ENCODE measurements at regions not wholly inside any gene's neighbourhood (a gene's known extent, or its start where the extent isn't known, plus 50 kb on each side); places are given as distances from the start of the nearest gene placed in this dataset.

- TF ChIP-seq, protein P1, sequence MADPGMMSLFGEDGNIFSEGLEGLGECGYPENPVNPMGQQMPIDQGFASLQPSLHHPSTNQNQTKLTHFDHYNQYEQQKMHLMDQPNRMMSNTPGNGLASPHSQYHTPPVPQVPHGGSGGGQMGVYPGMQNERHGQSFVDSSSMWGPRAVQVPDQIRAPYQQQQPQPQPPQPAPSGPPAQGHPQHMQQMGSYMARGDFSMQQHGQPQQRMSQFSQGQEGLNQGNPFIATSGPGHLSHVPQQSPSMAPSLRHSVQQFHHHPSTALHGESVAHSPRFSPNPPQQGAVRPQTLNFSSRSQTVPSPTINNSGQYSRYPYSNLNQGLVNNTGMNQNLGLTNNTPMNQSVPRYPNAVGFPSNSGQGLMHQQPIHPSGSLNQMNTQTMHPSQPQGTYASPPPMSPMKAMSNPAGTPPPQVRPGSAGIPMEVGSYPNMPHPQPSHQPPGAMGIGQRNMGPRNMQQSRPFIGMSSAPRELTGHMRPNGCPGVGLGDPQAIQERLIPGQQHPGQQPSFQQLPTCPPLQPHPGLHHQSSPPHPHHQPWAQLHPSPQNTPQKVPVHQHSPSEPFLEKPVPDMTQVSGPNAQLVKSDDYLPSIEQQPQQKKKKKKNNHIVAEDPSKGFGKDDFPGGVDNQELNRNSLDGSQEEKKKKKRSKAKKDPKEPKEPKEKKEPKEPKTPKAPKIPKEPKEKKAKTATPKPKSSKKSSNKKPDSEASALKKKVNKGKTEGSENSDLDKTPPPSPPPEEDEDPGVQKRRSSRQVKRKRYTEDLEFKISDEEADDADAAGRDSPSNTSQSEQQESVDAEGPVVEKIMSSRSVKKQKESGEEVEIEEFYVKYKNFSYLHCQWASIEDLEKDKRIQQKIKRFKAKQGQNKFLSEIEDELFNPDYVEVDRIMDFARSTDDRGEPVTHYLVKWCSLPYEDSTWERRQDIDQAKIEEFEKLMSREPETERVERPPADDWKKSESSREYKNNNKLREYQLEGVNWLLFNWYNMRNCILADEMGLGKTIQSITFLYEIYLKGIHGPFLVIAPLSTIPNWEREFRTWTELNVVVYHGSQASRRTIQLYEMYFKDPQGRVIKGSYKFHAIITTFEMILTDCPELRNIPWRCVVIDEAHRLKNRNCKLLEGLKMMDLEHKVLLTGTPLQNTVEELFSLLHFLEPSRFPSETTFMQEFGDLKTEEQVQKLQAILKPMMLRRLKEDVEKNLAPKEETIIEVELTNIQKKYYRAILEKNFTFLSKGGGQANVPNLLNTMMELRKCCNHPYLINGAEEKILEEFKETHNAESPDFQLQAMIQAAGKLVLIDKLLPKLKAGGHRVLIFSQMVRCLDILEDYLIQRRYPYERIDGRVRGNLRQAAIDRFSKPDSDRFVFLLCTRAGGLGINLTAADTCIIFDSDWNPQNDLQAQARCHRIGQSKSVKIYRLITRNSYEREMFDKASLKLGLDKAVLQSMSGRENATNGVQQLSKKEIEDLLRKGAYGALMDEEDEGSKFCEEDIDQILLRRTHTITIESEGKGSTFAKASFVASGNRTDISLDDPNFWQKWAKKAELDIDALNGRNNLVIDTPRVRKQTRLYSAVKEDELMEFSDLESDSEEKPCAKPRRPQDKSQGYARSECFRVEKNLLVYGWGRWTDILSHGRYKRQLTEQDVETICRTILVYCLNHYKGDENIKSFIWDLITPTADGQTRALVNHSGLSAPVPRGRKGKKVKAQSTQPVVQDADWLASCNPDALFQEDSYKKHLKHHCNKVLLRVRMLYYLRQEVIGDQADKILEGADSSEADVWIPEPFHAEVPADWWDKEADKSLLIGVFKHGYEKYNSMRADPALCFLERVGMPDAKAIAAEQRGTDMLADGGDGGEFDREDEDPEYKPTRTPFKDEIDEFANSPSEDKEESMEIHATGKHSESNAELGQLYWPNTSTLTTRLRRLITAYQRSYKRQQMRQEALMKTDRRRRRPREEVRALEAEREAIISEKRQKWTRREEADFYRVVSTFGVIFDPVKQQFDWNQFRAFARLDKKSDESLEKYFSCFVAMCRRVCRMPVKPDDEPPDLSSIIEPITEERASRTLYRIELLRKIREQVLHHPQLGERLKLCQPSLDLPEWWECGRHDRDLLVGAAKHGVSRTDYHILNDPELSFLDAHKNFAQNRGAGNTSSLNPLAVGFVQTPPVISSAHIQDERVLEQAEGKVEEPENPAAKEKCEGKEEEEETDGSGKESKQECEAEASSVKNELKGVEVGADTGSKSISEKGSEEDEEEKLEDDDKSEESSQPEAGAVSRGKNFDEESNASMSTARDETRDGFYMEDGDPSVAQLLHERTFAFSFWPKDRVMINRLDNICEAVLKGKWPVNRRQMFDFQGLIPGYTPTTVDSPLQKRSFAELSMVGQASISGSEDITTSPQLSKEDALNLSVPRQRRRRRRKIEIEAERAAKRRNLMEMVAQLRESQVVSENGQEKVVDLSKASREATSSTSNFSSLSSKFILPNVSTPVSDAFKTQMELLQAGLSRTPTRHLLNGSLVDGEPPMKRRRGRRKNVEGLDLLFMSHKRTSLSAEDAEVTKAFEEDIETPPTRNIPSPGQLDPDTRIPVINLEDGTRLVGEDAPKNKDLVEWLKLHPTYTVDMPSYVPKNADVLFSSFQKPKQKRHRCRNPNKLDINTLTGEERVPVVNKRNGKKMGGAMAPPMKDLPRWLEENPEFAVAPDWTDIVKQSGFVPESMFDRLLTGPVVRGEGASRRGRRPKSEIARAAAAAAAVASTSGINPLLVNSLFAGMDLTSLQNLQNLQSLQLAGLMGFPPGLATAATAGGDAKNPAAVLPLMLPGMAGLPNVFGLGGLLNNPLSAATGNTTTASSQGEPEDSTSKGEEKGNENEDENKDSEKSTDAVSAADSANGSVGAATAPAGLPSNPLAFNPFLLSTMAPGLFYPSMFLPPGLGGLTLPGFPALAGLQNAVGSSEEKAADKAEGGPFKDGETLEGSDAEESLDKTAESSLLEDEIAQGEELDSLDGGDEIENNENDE (IDR thresholded peaks at IDR 0.05; ENCODE audit: insufficient replicate concordance, low read length): no peak
- TF ChIP-seq SIN3A (conservative IDR thresholded peaks at IDR 0.05 in 1 of 2, IDR thresholded peaks at IDR 0.05 in 1 of 2; ENCODE audit: low read depth in 1 of 2, low read length in 2 of 2): no peak
- no peak for TF ChIP-seq TEAD4 (IDR thresholded peaks at IDR 0.05; ENCODE audit: low read depth, low read length)
- TF ChIP-seq, protein P2, sequence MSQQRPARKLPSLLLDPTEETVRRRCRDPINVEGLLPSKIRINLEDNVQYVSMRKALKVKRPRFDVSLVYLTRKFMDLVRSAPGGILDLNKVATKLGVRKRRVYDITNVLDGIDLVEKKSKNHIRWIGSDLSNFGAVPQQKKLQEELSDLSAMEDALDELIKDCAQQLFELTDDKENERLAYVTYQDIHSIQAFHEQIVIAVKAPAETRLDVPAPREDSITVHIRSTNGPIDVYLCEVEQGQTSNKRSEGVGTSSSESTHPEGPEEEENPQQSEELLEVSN (IDR thresholded peaks at IDR 0.05): no peak
- TF ChIP-seq SP4 (IDR thresholded peaks at IDR 0.05; ENCODE audit: low read length): no peak
Observed at GRCh38 chr4:164512124-164512523, 241.8 kb upstream of the SMIM31 start (continued).

All from H1 (cell line).